OCI-LY1 (cell line): ENCODE measurements at regions not wholly inside any gene's neighbourhood (a gene's known extent, or its start where the extent isn't known, plus 50 kb on each side); places are given as distances from the start of the nearest gene placed in this dataset.

Experiments
- H2AFZ ChIP-seq: fragments of 200-600 bp; sonication (generic), shearing (Covaris generic); 2 replicates; pipeline ENCODE4 v1.6.0; 2014; ENCODE audit warnings: antibody characterized with exemption, mild to moderate bottlenecking, low read length
- H3F3A ChIP-seq: fragments of 200-600 bp; sonication (generic), shearing (Covaris generic); 2 replicates; pipeline ENCODE4 v1.6.0; 2014; ENCODE audit warnings: mild to moderate bottlenecking, antibody characterized with exemption, low read length, moderate library complexity; ENCODE audit not compliant: insufficient read depth
- H3K27ac ChIP-seq: fragments of 200-600 bp; sonication (generic); 2 replicates; pipeline ENCODE4 v1.5.1; 2014; ENCODE audit warnings: low read length, mixed run types, mild to moderate bottlenecking, low read depth; ENCODE audit not compliant: poor library complexity, severe bottlenecking
- H3K27me3 ChIP-seq: fragments of 200-600 bp; sonication (generic); 2 replicates; pipeline ENCODE4 v1.6.0; 2014; ENCODE audit warnings: antibody characterized with exemption, mild to moderate bottlenecking, low read length, moderate library complexity; ENCODE audit not compliant: insufficient read depth
- H3K36me3 ChIP-seq: fragments of 200-600 bp; sonication (generic); 2 replicates; pipeline ENCODE4 v1.6.1; 2014; ENCODE audit warnings: mild to moderate bottlenecking, antibody characterized with exemption, low read length, moderate library complexity, mixed read lengths; ENCODE audit not compliant: insufficient read depth
- H3K4me1 ChIP-seq: fragments of 200-600 bp; sonication (generic); 2 replicates; pipeline ENCODE4 v1.5.1; 2014; ENCODE audit warnings: mild to moderate bottlenecking, low read length, moderate library complexity; ENCODE audit not compliant: insufficient read depth, severe bottlenecking
- H3K4me2 ChIP-seq: fragments of 200-600 bp; sonication (generic), shearing (Covaris generic); 2 replicates; pipeline ENCODE4 v1.6.1; 2014; ENCODE audit warnings: low read length
- H3K4me3 ChIP-seq: fragments of 200-600 bp; sonication (generic); 2 replicates; pipeline ENCODE4 v1.5.1; 2014; ENCODE audit warnings: low read length, low read depth, mild to moderate bottlenecking, mixed read lengths; ENCODE audit not compliant: poor library complexity, severe bottlenecking
- H3K79me2 ChIP-seq: fragments of 200-600 bp; shearing (Covaris generic); 2 replicates; pipeline ENCODE4 v1.6.1; 2016; ENCODE audit warnings: mixed run types, low read length, mixed read lengths; ENCODE audit not compliant: insufficient read depth
- H3K9ac ChIP-seq: fragments of 200-600 bp; sonication (generic), shearing (Covaris generic); 2 replicates; pipeline ENCODE4 v1.6.1; 2014; ENCODE audit warnings: mild to moderate bottlenecking, low read length, mixed read lengths
- H3K9me2 ChIP-seq: fragments of 200-600 bp; sonication (generic), shearing (Covaris generic); 2 replicates; pipeline ENCODE4 v1.6.1; 2014; ENCODE audit warnings: low read depth, mild to moderate bottlenecking, low read length, mixed read lengths
- H3K9me3 ChIP-seq: fragments of 200-600 bp; shearing (Covaris generic); 2 replicates; pipeline ENCODE4 v1.6.1; 2014; ENCODE audit warnings: low read length, mixed read lengths
- H4K20me1 ChIP-seq: fragments of 200-600 bp; sonication (generic), shearing (Covaris generic); 2 replicates; pipeline ENCODE4 v1.6.0; 2016; ENCODE audit warnings: mild to moderate bottlenecking, low read length; ENCODE audit not compliant: insufficient read depth
- CTCF ChIP-seq: fragments of 200-600 bp; sonication (generic), shearing (Covaris generic); IDR thresholded peaks from 2 replicates; pipeline ENCODE4 v1.5.1; 2017; ENCODE audit warnings: mild to moderate bottlenecking, antibody characterized with exemption, low read length, moderate library complexity, mixed read lengths
- EZH2 ChIP-seq: fragments of 200-600 bp; sonication (generic), shearing (Covaris generic); IDR thresholded peaks from 2 replicates; pipeline ENCODE4 v1.8.0; 2017; ENCODE audit warnings: borderline replicate concordance, mixed run types, mild to moderate bottlenecking, antibody characterized with exemption, low read length, moderate library complexity, mixed read lengths

DNA sequence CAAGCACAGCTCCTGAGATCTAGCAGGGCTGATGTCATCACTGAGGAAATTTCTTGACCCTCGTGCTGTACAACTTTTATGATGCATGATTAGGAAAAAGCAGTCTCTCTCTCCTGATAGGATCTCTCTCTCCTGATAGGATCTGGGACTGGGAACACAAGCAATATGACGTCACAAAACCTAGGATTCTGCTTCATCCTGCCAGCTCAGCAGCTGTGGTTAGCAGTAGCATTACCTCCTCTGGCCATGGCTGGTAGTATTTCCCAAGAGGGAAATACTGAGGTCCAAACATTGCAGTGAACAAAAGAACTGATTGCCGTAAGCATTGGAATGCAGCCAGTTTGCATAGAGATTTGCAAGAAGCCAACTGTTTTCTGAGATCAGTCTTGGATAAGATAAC lies 521.2 kb upstream of the POU3F3 start:
- no peaks in the 10 kb centered on the region; the same call in 1 of the 2 replicates for H3K9me2 ChIP-seq
- no peak overlapping the region for H3K27ac ChIP-seq
- no peaks in the 10 kb centered on the region for H3K36me3 ChIP-seq
- H3K9me3 ChIP-seq: no peaks in the 10 kb centered on the region
- no peaks in the 10 kb centered on the region for H3K79me2 ChIP-seq
- no peaks in the 10 kb centered on the region for H3F3A ChIP-seq
- H4K20me1 ChIP-seq: no peaks in the 10 kb centered on the region
- H3K4me1 ChIP-seq: no peaks in the 10 kb centered on the region
- H3K4me2 ChIP-seq: no peak overlapping the region
- no peak overlapping the region for H2AFZ ChIP-seq
- no peak for TF ChIP-seq EZH2
- no peak for TF ChIP-seq CTCF
- H3K9ac ChIP-seq: no peak overlapping the region
- no peak overlapping the region for H3K4me3 ChIP-seq
- no peaks in the 10 kb centered on the region for H3K27me3 ChIP-seq

DNA sequence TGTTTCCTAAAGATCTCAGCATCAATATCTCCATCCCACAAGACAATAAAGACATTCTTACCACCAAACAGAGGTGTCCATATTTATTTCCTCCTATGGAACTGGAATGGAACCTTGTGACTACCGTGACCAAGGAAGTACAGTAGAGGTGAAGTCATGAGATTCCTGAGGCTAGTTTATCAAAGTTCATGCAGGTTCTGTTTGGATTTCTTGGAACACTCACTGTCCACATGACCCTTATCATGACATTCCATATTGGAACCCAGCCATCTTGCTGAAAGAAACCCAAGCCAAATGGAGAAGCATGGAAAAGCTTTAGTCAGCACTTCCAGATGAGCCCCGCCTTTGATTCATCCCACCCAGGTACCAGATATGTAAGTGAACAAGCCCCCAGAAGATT lies 516.0 kb upstream of the POU3F3 start:
- Histone ChIP-seq H3K79me2 (no peaks in the 10 kb centered on the region), H3K36me3 (no peaks in the 10 kb centered on the region), H3K4me2 (no peak overlapping the region), H3K27me3 (no peaks in the 10 kb centered on the region), H4K20me1 (no peaks in the 10 kb centered on the region), H3K9me3 (no peaks in the 10 kb centered on the region), H3F3A (no peaks in the 10 kb centered on the region), H3K4me3 (no peak overlapping the region), H3K9me2 (no peaks in the 10 kb centered on the region), H3K27ac (no peak overlapping the region), H3K4me1 (no peaks in the 10 kb centered on the region), H2AFZ (no peak overlapping the region), H3K9ac (no peak overlapping the region)
- TF ChIP-seq CTCF (no peak), EZH2 (no peak)

DNA sequence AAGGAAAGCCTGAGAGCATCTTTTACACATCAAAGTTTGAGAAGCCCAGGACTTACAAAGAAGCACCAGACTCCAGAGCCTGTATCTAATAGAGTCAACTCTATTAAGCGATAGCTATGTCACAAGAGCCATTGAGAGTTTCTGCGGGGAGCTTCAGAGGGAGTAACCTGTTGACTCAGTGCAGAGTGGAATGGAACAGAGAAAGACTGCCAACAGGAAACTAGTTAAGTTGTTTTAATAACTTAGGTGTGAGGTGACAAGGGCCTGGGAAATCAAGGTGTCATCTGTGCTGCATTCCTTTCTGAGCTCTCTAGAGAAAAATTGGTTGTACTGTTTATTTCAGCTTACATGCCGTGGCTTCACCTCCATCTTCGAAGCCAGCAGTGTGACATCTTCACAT lies 513.8 kb upstream of the POU3F3 start:
- no peaks in the 10 kb centered on the region for H3F3A ChIP-seq
- H3K79me2 ChIP-seq: no peaks in the 10 kb centered on the region
- no peak overlapping the region for H3K4me3 ChIP-seq
- no peak overlapping the region for H3K27ac ChIP-seq
- no peak overlapping the region for H2AFZ ChIP-seq
- H3K9me3 ChIP-seq: no peaks in the 10 kb centered on the region
- H4K20me1 ChIP-seq: no peaks in the 10 kb centered on the region
- TF ChIP-seq CTCF (no peak), EZH2 (no peak)
- H3K36me3 ChIP-seq: no peaks in the 10 kb centered on the region
- H3K4me1 ChIP-seq: no peaks in the 10 kb centered on the region
- H3K9ac ChIP-seq: no peak overlapping the region
- no peak overlapping the region for H3K4me2 ChIP-seq
- H3K27me3 ChIP-seq: no peaks in the 10 kb centered on the region
- no peaks in the 10 kb centered on the region for H3K9me2 ChIP-seq
